Liver (tissue), 8 donors: ENCODE measurements at regions not wholly inside any gene's neighbourhood (a gene's known extent, or its start where the extent isn't known, plus 50 kb on each side); places are given as distances from the start of the nearest gene placed in this dataset.

Source experiments
- DNase-seq: peaks from one replicate; pipeline ENCODE4 v3.0.0-alpha.2; 2017; ENCODE audit warnings: low spot score
- H3K27ac ChIP-seq, 2 donors: one replicate each; pipeline ENCODE4 v1.7.0; 2013; ENCODE audit warnings: inconsistent platforms in 2 of 2, low read length in 2 of 2, control low read depth in 1 of 2, low read depth in 1 of 2, mild to moderate bottlenecking in 1 of 2
- H3K27me3 ChIP-seq, 4 donors: one replicate each; pipeline versions ENCODE4 v1.6.1 to v1.7.0; 2013; ENCODE audit warnings: low read length in 3 of 4, inconsistent platforms in 1 of 4, mild to moderate bottlenecking in 1 of 4, moderate library complexity in 1 of 4; ENCODE audit not compliant: control insufficient read depth in 4 of 4, insufficient read depth in 4 of 4
- H3K36me3 ChIP-seq, 4 donors: one replicate each; pipeline versions ENCODE4 v1.6.1 to v1.7.0; 2013; ENCODE audit warnings: low read length in 3 of 4, mild to moderate bottlenecking in 3 of 4, low read depth in 1 of 4, moderate library complexity in 1 of 4; ENCODE audit not compliant: control insufficient read depth in 4 of 4, insufficient read depth in 3 of 4
- H3K4me1 ChIP-seq, 4 donors: one replicate each; pipeline versions ENCODE4 v1.6.1 to v1.7.0; 2013; ENCODE audit warnings: low read length in 3 of 4, mild to moderate bottlenecking in 3 of 4, moderate library complexity in 1 of 4; ENCODE audit not compliant: control insufficient read depth in 4 of 4, insufficient read depth in 4 of 4
- H3K4me3 ChIP-seq, 3 donors: one replicate each; pipeline versions ENCODE4 v1.6.1 to v1.7.0; 2013; ENCODE audit warnings: low read length in 3 of 3, control low read depth in 1 of 3, low read depth in 1 of 3, mild to moderate bottlenecking in 1 of 3
- H3K9ac ChIP-seq, 2 donors: one replicate each; pipeline ENCODE4 v1.7.0; 2013; ENCODE audit warnings: low read length in 2 of 2, mild to moderate bottlenecking in 2 of 2, moderate library complexity in 2 of 2, control low read depth in 1 of 2, low read depth in 1 of 2
- H3K9me3 ChIP-seq, 4 donors: one replicate each; pipeline versions ENCODE4 v1.6.1 to v1.7.0; 2013; ENCODE audit warnings: low read length in 3 of 4; ENCODE audit not compliant: control insufficient read depth in 4 of 4
- ATF3 ChIP-seq: IDR thresholded peaks from 2 replicates; pipeline ENCODE4 v1.6.1; 2016; ENCODE audit warnings: antibody characterized with exemption
- CTCF ChIP-seq: fragments of 150-350 bp; IDR thresholded peaks from 2 replicates; pipeline ENCODE4 v1.5.1; 2017; ENCODE audit warnings: improper control_type of control experiment, low read depth, low read length; ENCODE audit not compliant: missing input control
- EGR1 ChIP-seq, 2 donors: IDR thresholded peaks; 2 replicates each; pipeline ENCODE4 v1.6.1; 2016 to 2018; ENCODE audit warnings: antibody characterized with exemption in 2 of 2, low read depth in 2 of 2
- FOXA1 ChIP-seq: IDR thresholded peaks from 2 replicates; pipeline ENCODE4 v1.6.1; 2016; ENCODE audit warnings: antibody characterized with exemption
- FOXA2 ChIP-seq: IDR thresholded peaks from 2 replicates; pipeline ENCODE4 v1.6.1; 2016; ENCODE audit warnings: antibody characterized with exemption
- GABPA ChIP-seq, 2 donors: IDR thresholded peaks in 1 of 2; conservative IDR thresholded peaks in 1 of 2; 2 replicates each; pipeline ENCODE4 v1.6.1; 2016; ENCODE audit warnings: antibody characterized with exemption in 2 of 2, mild to moderate bottlenecking in 1 of 2, moderate library complexity in 1 of 2
- HNF4A ChIP-seq, 2 donors: conservative IDR thresholded peaks; 2 replicates each; pipeline ENCODE4 v1.6.1; 2016; ENCODE audit warnings: antibody characterized with exemption in 2 of 2, mild to moderate bottlenecking in 2 of 2
- HNF4G ChIP-seq: IDR thresholded peaks from 2 replicates; pipeline ENCODE4 v1.6.1; 2016; ENCODE audit warnings: antibody characterized with exemption
- JUND ChIP-seq, 2 donors: IDR thresholded peaks; 2 replicates each; pipeline ENCODE4 v1.6.1; 2016; ENCODE audit warnings: antibody characterized with exemption in 2 of 2
- MAX ChIP-seq: IDR thresholded peaks from 2 replicates; pipeline ENCODE4 v1.6.1; 2016; ENCODE audit warnings: antibody characterized with exemption
- NR2F2 ChIP-seq: IDR thresholded peaks from 2 replicates; pipeline ENCODE4 v1.6.1; 2016; ENCODE audit warnings: antibody characterized with exemption
- RAD21 ChIP-seq, 2 donors: IDR thresholded peaks; 2 replicates each; pipeline ENCODE4 v1.6.1; 2016; ENCODE audit warnings: antibody characterized with exemption in 2 of 2, mild to moderate bottlenecking in 2 of 2
- REST ChIP-seq: IDR thresholded peaks from 2 replicates; pipeline ENCODE4 v1.6.1; 2016; ENCODE audit warnings: antibody characterized with exemption, mild to moderate bottlenecking
- RXRA ChIP-seq, 2 donors: IDR thresholded peaks; 2 replicates each; pipeline ENCODE4 v1.6.1; 2017 to 2018; ENCODE audit warnings: antibody characterized with exemption in 2 of 2, mild to moderate bottlenecking in 1 of 2
- SP1 ChIP-seq: IDR thresholded peaks from 2 replicates; pipeline ENCODE4 v1.6.1; 2018; ENCODE audit warnings: antibody characterized with exemption, mild to moderate bottlenecking
- TAF1 ChIP-seq: conservative IDR thresholded peaks from 2 replicates; pipeline ENCODE4 v1.6.1; 2016; ENCODE audit warnings: antibody characterized with exemption, mild to moderate bottlenecking
- YY1 ChIP-seq: IDR thresholded peaks from 2 replicates; pipeline ENCODE4 v1.6.1; 2016; ENCODE audit warnings: antibody characterized with exemption, mild to moderate bottlenecking
- WGBS: extraction: QIAGEN DNeasy Blood & Tissue Kit; methylation state at CpG from one replicate; pipeline ENCODE4 v1.1.7; 2013; 5-methylcytosine and 5-hydroxymethylcytosine counted together
- donor health status: healthy.
- donor health status: healthy.
- donor health status: healthy.
- donor health status: healthy.
- donor health status: healthy.

- Histone ChIP-seq H3K9ac (no peak overlapping the region), H3K9me3 (no peaks in the 10 kb centered on the region), H3K27me3 (no peaks in the 10 kb centered on the region), H3K4me3 (no peak overlapping the region), H3K27ac (no peak overlapping the region), H3K4me1 (no peaks in the 10 kb centered on the region), H3K36me3 (no peaks in the 10 kb centered on the region)
- no peak for DNase-seq
- 65% methylated on average over 2 of the region's 2 CpGs for WGBS
- TF ChIP-seq FOXA2 = no peak
- TF ChIP-seq RXRA (IDR thresholded peaks at IDR 0.05) = no peak
- TF ChIP-seq MAX = no peak
- no peak for TF ChIP-seq CTCF
- no peak for TF ChIP-seq TAF1
- no peak for TF ChIP-seq EGR1 (IDR thresholded peaks at IDR 0.05; ENCODE audit: low read depth in 2 of 2)
- TF ChIP-seq HNF4A (conservative IDR thresholded peaks at IDR 0.05) = no peak
- TF ChIP-seq ATF3 = no peak
- TF ChIP-seq JUND (IDR thresholded peaks at IDR 0.05) = no peak
- TF ChIP-seq HNF4G = no peak
- no peak for TF ChIP-seq RAD21 (IDR thresholded peaks at IDR 0.05)
- no peak for TF ChIP-seq REST
- TF ChIP-seq SP1 = no peak
These were observed 848.8 kb upstream of the KLHL29 start for GRCh38 chr2:22536133-22536532.

GRCh38 chr2:22554453-22554852 lies 830.5 kb upstream of the KLHL29 start:
- no peak for DNase-seq
- Histone ChIP-seq H3K36me3 (no peaks in the 10 kb centered on the region), H3K9ac (no peak overlapping the region), H3K4me1 (no peaks in the 10 kb centered on the region), H3K4me3 (no peak overlapping the region), H3K27ac (no peak overlapping the region), H3K27me3 (peaks cover 0 to 5% (median 0%) of the 10 kb centered on the region in 4 donors), H3K9me3 (no peaks in the 10 kb centered on the region)
- WGBS = 89% methylated on average over 1 of the region's 1 CpG
- TF ChIP-seq MAX (no peak), RAD21 (IDR thresholded peaks at IDR 0.05) (no peak), GABPA (IDR thresholded peaks at IDR 0.05 in 1 of 2, conservative IDR thresholded peaks at IDR 0.05 in 1 of 2) (no peak), EGR1 (IDR thresholded peaks at IDR 0.05; ENCODE audit: low read depth in 2 of 2) (no peak), YY1 (no peak), NR2F2 (no peak), SP1 (no peak), HNF4A (conservative IDR thresholded peaks at IDR 0.05) (no peak), HNF4G (no peak), FOXA1 (no peak), RXRA (IDR thresholded peaks at IDR 0.05) (no peak), REST (no peak), TAF1 (no peak), ATF3 (no peak), CTCF (no peak)
